ENCODE measurements at regions not wholly inside any gene's neighbourhood (a gene's known extent, or its start where the extent isn't known, plus 50 kb on each side); places are given as distances from the start of the nearest gene placed in this dataset.

DNA sequence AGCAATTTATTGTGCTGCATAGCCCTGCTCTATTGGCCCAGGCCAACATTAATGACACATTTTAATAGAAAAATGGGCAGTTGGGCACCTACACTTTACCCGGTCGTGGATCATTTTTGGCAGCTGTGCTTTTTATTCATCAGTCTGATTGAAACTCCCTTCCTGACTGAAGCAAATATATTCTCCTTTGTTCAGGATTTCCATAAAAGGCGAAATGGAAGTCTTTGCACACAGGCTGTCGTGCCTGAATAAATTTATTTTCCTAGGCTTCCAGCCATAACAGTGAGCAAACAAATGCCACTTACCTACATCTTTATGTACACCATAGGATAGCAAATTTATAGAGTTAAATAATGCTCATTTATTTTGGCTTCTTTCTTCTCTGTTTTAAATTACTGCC is 480.7 kb upstream of the DCN start:
- no peak overlapping the region for H3K4me3 ChIP-seq (ENCODE audit: low read depth, low read length)
- TF ChIP-seq, protein P1, sequence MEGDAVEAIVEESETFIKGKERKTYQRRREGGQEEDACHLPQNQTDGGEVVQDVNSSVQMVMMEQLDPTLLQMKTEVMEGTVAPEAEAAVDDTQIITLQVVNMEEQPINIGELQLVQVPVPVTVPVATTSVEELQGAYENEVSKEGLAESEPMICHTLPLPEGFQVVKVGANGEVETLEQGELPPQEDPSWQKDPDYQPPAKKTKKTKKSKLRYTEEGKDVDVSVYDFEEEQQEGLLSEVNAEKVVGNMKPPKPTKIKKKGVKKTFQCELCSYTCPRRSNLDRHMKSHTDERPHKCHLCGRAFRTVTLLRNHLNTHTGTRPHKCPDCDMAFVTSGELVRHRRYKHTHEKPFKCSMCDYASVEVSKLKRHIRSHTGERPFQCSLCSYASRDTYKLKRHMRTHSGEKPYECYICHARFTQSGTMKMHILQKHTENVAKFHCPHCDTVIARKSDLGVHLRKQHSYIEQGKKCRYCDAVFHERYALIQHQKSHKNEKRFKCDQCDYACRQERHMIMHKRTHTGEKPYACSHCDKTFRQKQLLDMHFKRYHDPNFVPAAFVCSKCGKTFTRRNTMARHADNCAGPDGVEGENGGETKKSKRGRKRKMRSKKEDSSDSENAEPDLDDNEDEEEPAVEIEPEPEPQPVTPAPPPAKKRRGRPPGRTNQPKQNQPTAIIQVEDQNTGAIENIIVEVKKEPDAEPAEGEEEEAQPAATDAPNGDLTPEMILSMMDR (conservative IDR thresholded peaks at IDR 0.05; ENCODE audit: low read depth, low read length) = no peak
- no peak for DNase-seq (ENCODE audit: low read depth)

GRCh38 chr12:91662021-91662420 is 479.4 kb upstream of the DCN start:
- TF ChIP-seq, protein P1 (conservative IDR thresholded peaks at IDR 0.05; ENCODE audit: low read depth, low read length) = no peak
- H3K4me3 ChIP-seq (ENCODE audit: low read depth, low read length) = no peak overlapping the region
- no peak for DNase-seq (ENCODE audit: low read depth)

GRCh38 chr12:91657032-91657431 is 474.4 kb upstream of the DCN start:
- no peak overlapping the region for H3K4me3 ChIP-seq (ENCODE audit: low read depth, low read length)

GRCh38 chr12:91655966-91656365 is 473.3 kb upstream of the DCN start:
- no peak for DNase-seq (ENCODE audit: low read depth)
- TF ChIP-seq, protein P1 (conservative IDR thresholded peaks at IDR 0.05; ENCODE audit: low read depth, low read length) = no peak
- H3K4me3 ChIP-seq (ENCODE audit: low read depth, low read length) = no peak overlapping the region

More at GRCh38 chr12:91657032-91657431, 474.4 kb upstream of the DCN start:
- TF ChIP-seq, protein P1 (conservative IDR thresholded peaks at IDR 0.05; ENCODE audit: low read depth, low read length) = no peak
- DNase-seq (ENCODE audit: low read depth) = no peak

DNA sequence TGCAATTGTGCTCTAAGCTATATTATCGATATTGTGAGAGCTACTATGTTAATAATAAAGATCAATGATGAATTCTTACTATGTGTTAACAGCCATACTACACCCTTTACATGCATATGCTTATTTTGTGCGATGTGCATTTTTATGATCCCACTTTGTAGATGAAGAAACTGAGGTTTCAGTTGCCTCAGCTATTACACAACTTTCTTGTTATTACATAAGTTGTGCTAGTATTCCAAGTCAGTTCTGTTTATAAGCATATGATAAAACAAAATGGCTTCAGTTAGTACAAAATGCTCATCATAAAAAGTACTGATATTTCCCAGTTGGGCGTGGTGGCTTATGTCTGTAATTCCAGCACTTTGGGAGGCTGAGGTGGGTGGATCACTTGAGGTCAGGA is 471.5 kb upstream of the DCN start:
- DNase-seq (ENCODE audit: low read depth) = no peak
- TF ChIP-seq, protein P1 (conservative IDR thresholded peaks at IDR 0.05; ENCODE audit: low read depth, low read length) = no peak
- H3K4me3 ChIP-seq (ENCODE audit: low read depth, low read length) = no peak overlapping the region

GRCh38 chr12:91651728-91652127 is 469.1 kb upstream of the DCN start:
- DNase-seq (ENCODE audit: low read depth) = no peak
- TF ChIP-seq, protein P1 (conservative IDR thresholded peaks at IDR 0.05; ENCODE audit: low read depth, low read length) = no peak
- H3K4me3 ChIP-seq (ENCODE audit: low read depth, low read length) = no peak overlapping the region

DNA sequence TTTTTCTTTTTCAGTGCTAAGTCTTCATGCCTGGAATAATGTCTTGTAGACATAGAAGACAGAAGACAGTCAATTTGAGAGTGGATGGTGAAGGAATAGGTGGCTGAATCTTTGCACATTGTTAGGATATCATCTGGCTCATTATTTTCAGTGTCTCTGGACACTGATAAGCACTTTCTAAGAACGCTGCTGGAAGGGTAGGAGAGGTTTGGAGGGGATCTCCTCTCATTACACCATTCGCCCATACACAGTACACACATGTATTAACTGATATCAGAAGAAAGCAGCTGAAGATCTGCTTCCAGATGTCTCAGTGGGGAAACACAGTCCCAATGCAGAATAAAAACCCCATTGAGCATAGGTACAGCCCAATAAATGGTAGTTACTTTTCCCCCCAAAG is 461.1 kb upstream of the DCN start:
- no peak for DNase-seq (ENCODE audit: low read depth)
- TF ChIP-seq, protein P1 (conservative IDR thresholded peaks at IDR 0.05; ENCODE audit: low read depth, low read length) = no peak

More for the DNA sequence above, 461.1 kb upstream of the DCN start:
- H3K4me3 ChIP-seq (ENCODE audit: low read depth, low read length) = no peak overlapping the region
